ENCODE measurements at regions not wholly inside any gene's neighbourhood (a gene's known extent, or its start where the extent isn't known, plus 50 kb on each side); places are given as distances from the start of the nearest gene placed in this dataset.

GRCh38 chr15:93167291-93167690 is 78.3 kb upstream of the RGMA start:
- no peaks in the 10 kb centered on the region for H3K27me3 ChIP-seq (ENCODE audit: insufficient read depth, low read length, poor library complexity, severe bottlenecking)
- no peaks in the 10 kb centered on the region for H4K20me1 ChIP-seq (ENCODE audit: insufficient read depth, low read length, poor library complexity, severe bottlenecking)
- TF ChIP-seq, protein P1, sequence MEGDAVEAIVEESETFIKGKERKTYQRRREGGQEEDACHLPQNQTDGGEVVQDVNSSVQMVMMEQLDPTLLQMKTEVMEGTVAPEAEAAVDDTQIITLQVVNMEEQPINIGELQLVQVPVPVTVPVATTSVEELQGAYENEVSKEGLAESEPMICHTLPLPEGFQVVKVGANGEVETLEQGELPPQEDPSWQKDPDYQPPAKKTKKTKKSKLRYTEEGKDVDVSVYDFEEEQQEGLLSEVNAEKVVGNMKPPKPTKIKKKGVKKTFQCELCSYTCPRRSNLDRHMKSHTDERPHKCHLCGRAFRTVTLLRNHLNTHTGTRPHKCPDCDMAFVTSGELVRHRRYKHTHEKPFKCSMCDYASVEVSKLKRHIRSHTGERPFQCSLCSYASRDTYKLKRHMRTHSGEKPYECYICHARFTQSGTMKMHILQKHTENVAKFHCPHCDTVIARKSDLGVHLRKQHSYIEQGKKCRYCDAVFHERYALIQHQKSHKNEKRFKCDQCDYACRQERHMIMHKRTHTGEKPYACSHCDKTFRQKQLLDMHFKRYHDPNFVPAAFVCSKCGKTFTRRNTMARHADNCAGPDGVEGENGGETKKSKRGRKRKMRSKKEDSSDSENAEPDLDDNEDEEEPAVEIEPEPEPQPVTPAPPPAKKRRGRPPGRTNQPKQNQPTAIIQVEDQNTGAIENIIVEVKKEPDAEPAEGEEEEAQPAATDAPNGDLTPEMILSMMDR (conservative IDR thresholded peaks at IDR 0.05; ENCODE audit: low read length) = no peak
- no peak for TF ChIP-seq EZH2phosphoT487 (IDR thresholded peaks at IDR 0.05; ENCODE audit: borderline replicate concordance)
- H3K9me3 ChIP-seq (ENCODE audit: insufficient read depth, low read depth, low read length) = no peaks in the 10 kb centered on the region
- H2AFZ ChIP-seq (ENCODE audit: low read length) = no peak overlapping the region
- H3F3A ChIP-seq (ENCODE audit: low read depth) = no peaks in the 10 kb centered on the region
- no peaks in the 10 kb centered on the region for H3K79me2 ChIP-seq (ENCODE audit: insufficient read depth, low read length)
- H3K9ac ChIP-seq (ENCODE audit: low read depth, low read length, poor library complexity, severe bottlenecking) = no peak overlapping the region
- H3K4me2 ChIP-seq (ENCODE audit: low read depth, low read length, poor library complexity, severe bottlenecking) = no peak overlapping the region
- no peaks in the 10 kb centered on the region for H3K36me3 ChIP-seq (ENCODE audit: insufficient read depth, low read length)
- H3K9me2 ChIP-seq (replicated peaks; ENCODE audit: low read depth, low read length) = no peaks in the 10 kb centered on the region
- no peak overlapping the region for H3K4me3 ChIP-seq (ENCODE audit: low read length, poor library complexity, severe bottlenecking)
- H3K4me1 ChIP-seq (ENCODE audit: insufficient read depth, low read length, poor library complexity, severe bottlenecking) = no peaks in the 10 kb centered on the region

GRCh38 chr15:93166675-93167074 is 77.7 kb upstream of the RGMA start:
- TF ChIP-seq, protein P1 (conservative IDR thresholded peaks at IDR 0.05; ENCODE audit: low read length) = no peak
- Histone ChIP-seq H3K9ac (ENCODE audit: low read depth, low read length, poor library complexity, severe bottlenecking) (no peak overlapping the region), H4K20me1 (ENCODE audit: insufficient read depth, low read length, poor library complexity, severe bottlenecking) (no peaks in the 10 kb centered on the region), H3K79me2 (ENCODE audit: insufficient read depth, low read length) (no peaks in the 10 kb centered on the region), H3K36me3 (ENCODE audit: insufficient read depth, low read length) (no peaks in the 10 kb centered on the region), H3K27me3 (ENCODE audit: insufficient read depth, low read length, poor library complexity, severe bottlenecking) (no peaks in the 10 kb centered on the region), H3K9me2 (replicated peaks; ENCODE audit: low read depth, low read length) (0 out of 2 replicates have a peak, but pooled peaks cover under 1% of the 10 kb centered on the region), H3F3A (ENCODE audit: low read depth) (no peaks in the 10 kb centered on the region), H2AFZ (ENCODE audit: low read length) (no peak overlapping the region), H3K4me3 (ENCODE audit: low read length, poor library complexity, severe bottlenecking) (no peak overlapping the region), H3K4me1 (ENCODE audit: insufficient read depth, low read length, poor library complexity, severe bottlenecking) (no peaks in the 10 kb centered on the region), H3K4me2 (ENCODE audit: low read depth, low read length, poor library complexity, severe bottlenecking) (no peak overlapping the region), H3K9me3 (ENCODE audit: insufficient read depth, low read depth, low read length) (no peaks in the 10 kb centered on the region)

DNA sequence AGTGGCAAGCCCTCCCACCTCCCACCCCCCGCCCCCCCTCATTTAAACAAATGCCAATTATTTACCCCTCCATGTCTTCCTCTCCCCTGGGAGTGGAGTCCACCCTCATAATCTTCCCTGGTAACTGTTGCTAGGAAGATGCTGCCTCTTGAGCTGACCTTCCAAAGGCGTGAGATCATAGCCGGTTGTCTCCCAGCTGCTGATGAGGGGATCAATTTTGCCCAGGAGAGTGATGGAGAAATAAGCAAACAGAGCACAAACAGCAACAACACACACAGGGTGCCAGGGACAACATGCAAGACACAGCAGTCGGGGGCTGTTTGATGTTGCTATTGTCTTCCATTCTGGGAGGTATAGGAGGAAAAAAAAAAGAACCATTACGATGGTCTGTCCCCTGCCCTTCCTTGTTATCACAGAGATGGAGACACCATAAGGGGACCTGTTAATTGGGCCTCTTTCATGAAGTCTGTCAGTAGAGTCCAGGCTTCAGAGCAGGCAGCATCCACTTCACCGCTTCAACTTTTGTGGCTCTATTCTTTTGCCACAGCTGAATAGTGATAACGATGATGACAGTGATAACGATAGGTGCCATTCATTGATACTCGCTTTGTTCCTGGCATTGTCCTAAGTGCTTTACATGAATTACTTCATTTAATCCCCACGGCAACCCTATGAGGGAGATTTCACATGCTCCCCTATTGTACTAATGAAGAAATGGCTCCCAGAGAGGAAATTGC is 76.9 kb upstream of the RGMA start:
- Histone ChIP-seq H3K4me2 (ENCODE audit: low read depth, low read length, poor library complexity, severe bottlenecking) (no peak overlapping the region), H4K20me1 (ENCODE audit: insufficient read depth, low read length, poor library complexity, severe bottlenecking) (no peaks in the 10 kb centered on the region), H2AFZ (ENCODE audit: low read length) (no peak overlapping the region), H3K36me3 (ENCODE audit: insufficient read depth, low read length) (no peaks in the 10 kb centered on the region), H3K27me3 (ENCODE audit: insufficient read depth, low read length, poor library complexity, severe bottlenecking) (no peaks in the 10 kb centered on the region), H3F3A (ENCODE audit: low read depth) (no peaks in the 10 kb centered on the region), H3K9me3 (ENCODE audit: insufficient read depth, low read depth, low read length) (no peaks in the 10 kb centered on the region), H3K4me1 (ENCODE audit: insufficient read depth, low read length, poor library complexity, severe bottlenecking) (no peaks in the 10 kb centered on the region), H3K79me2 (ENCODE audit: insufficient read depth, low read length) (no peaks in the 10 kb centered on the region), H3K4me3 (ENCODE audit: low read length, poor library complexity, severe bottlenecking) (no peak overlapping the region), H3K9ac (ENCODE audit: low read depth, low read length, poor library complexity, severe bottlenecking) (no peak overlapping the region), H3K9me2 (replicated peaks; ENCODE audit: low read depth, low read length) (0 out of 2 replicates have a peak, but pooled peaks cover 3% of the 10 kb centered on the region)
- TF ChIP-seq EZH2phosphoT487 (IDR thresholded peaks at IDR 0.05; ENCODE audit: borderline replicate concordance) = no peak
- TF ChIP-seq, protein P1 (conservative IDR thresholded peaks at IDR 0.05; ENCODE audit: low read length) = no peak

Data from Loucy (cell line).